ENCODE measurements at regions not wholly inside any gene's neighbourhood (a gene's known extent, or its start where the extent isn't known, plus 50 kb on each side); places are given as distances from the start of the nearest gene placed in this dataset.

DNA sequence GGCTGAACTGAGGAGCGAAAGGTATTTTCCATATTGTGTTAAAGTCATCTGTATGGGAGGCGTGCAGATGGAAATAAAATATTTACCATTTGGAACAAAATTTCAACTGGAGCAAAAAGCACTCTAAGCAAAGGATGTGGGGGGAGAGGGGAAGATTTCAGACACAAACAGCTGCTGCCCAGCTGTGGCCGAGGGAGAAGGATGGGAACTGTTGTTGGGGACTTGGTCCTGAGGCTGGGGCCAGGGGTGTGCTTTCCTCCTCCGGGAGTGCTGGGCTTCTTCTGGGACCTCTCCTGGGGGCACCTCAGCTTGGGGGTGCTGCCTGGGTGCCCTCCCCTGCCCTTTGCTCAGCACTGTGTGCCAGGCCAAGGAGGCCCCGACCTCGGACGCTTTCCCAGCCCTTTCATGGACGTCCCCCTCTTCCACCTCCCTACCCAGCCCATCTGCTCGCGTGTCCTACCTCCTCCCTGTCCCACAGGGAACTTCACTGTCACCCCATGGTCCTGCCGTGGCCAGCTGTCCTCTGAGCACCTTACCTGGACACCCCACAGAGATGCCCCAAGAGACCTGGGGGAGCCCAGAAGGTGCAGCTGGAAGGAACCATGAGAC, 101.9 kb upstream of the COL5A1 start:
- H3K4me1 ChIP-seq (ENCODE audit: control insufficient read depth, insufficient read depth, low read length), result peaks cover 8% of the 10 kb centered on the region

DNA sequence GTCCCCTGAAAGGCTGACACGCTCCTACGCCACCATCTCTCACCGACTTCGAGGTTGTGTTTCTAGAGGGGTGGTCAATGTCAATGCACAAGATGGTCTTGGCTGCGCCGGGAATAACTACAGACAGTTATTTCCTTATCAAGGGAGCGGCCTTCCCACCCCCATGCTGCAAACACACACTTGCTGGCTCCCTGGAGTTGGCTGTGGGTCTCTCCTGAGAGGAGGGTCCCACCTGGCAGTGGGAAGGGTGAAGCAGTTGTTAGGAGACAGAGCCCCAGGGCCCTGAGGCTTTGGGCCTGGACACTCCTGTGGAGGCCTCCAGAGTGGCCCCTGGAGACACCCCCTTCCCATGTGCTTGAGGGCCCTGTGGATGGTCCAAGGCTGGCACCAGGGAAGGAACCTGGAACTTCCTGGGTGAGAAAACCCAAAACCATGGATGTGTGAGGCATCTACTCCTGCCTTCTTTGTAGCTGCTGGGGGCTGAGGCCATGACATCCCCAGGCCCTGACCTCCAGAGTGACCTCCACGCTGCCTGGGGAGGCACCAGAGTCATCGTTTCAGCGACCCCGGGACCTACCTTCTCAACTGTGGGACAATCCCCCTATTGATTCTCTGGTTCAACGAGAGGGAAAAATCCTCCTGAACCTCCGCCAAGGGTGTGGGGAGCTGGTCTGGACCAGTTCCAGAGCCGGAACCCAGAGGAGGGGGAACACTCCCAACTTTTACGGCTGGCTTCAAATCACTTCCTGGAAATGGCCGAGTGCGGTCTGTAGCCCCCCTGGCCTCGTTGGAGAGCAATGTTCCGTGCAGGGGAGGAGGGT, 101.1 kb upstream of the COL5A1 start:
- no peak overlapping the region for H3K4me3 ChIP-seq (ENCODE audit: low read length)
- no peaks in the 10 kb centered on the region for H3K36me3 ChIP-seq (ENCODE audit: control insufficient read depth, insufficient read depth, low read length)
- DNase-seq, result no peak
- H3K4me1 ChIP-seq (ENCODE audit: control insufficient read depth, insufficient read depth, low read length), result peaks cover 16% of the 10 kb centered on the region
- no peak overlapping the region for H3K27ac ChIP-seq (ENCODE audit: low read length)
- WGBS (ENCODE audit: insufficient coverage, low lambda C conversion rate), result no CpG with 5 or more reads among the region's 19 CpGs
- H3K9me3 ChIP-seq (ENCODE audit: control insufficient read depth, low read depth, low read length), result no peaks in the 10 kb centered on the region
- H3K27me3 ChIP-seq (ENCODE audit: control insufficient read depth, insufficient read depth, low read length), result peaks cover 2% of the 10 kb centered on the region

More for the DNA sequence above, 101.9 kb upstream of the COL5A1 start:
- Histone ChIP-seq H3K27me3 (ENCODE audit: control insufficient read depth, insufficient read depth, low read length) (no peaks in the 10 kb centered on the region), H3K9me3 (ENCODE audit: control insufficient read depth, low read depth, low read length) (no peaks in the 10 kb centered on the region), H3K36me3 (ENCODE audit: control insufficient read depth, insufficient read depth, low read length) (no peaks in the 10 kb centered on the region), H3K27ac (ENCODE audit: low read length) (peak overlapping the region; percentile 5), H3K4me3 (ENCODE audit: low read length) (no peak overlapping the region)
- DNase-seq, result peak in 1 of 2 donors; percentile 40
- WGBS (ENCODE audit: insufficient coverage, low lambda C conversion rate), result no CpG with 5 or more reads among the region's 11 CpGs

DNA sequence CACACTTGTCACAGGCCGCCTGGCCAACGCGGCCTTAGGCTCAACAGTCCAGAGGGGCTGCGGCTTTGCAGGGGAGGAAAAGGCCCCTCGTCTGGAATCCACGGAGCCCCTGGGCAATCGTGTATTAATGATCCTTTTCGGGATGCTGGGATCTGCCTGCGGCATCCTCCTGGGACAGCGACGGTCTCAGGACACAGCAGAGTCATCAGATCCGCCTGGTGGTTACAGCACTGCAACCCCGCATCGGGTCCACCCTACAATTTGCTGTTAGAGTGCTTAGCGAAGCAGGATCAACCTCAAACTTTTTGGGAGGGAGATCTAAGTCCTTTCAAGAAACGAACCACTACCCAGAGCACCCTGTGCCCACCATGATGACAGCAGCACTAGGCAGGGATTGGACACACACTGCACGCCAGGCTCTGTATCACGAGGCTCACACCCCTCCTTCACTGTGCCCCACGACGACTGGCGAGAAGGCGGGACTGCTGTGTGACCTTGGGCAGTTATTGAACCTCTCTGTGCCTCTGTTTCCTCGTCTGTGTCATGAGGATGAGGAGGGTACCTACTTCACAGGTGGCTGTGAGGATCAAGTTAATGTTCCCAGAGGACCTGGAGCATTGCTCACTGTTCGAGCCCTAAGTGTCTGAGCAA, 100.4 kb upstream of the COL5A1 start:
- no peak overlapping the region for H3K4me3 ChIP-seq (ENCODE audit: low read length)
- peaks cover 5% of the 10 kb centered on the region for H3K27me3 ChIP-seq (ENCODE audit: control insufficient read depth, insufficient read depth, low read length)
- peaks cover 18% of the 10 kb centered on the region for H3K4me1 ChIP-seq (ENCODE audit: control insufficient read depth, insufficient read depth, low read length)
- no peaks in the 10 kb centered on the region for H3K36me3 ChIP-seq (ENCODE audit: control insufficient read depth, insufficient read depth, low read length)
- no CpG with 5 or more reads among the region's 24 CpGs for WGBS (ENCODE audit: insufficient coverage, low lambda C conversion rate)
- no peak for DNase-seq
- no peak overlapping the region for H3K27ac ChIP-seq (ENCODE audit: low read length)
- H3K9me3 ChIP-seq (ENCODE audit: control insufficient read depth, low read depth, low read length), result no peaks in the 10 kb centered on the region

DNA sequence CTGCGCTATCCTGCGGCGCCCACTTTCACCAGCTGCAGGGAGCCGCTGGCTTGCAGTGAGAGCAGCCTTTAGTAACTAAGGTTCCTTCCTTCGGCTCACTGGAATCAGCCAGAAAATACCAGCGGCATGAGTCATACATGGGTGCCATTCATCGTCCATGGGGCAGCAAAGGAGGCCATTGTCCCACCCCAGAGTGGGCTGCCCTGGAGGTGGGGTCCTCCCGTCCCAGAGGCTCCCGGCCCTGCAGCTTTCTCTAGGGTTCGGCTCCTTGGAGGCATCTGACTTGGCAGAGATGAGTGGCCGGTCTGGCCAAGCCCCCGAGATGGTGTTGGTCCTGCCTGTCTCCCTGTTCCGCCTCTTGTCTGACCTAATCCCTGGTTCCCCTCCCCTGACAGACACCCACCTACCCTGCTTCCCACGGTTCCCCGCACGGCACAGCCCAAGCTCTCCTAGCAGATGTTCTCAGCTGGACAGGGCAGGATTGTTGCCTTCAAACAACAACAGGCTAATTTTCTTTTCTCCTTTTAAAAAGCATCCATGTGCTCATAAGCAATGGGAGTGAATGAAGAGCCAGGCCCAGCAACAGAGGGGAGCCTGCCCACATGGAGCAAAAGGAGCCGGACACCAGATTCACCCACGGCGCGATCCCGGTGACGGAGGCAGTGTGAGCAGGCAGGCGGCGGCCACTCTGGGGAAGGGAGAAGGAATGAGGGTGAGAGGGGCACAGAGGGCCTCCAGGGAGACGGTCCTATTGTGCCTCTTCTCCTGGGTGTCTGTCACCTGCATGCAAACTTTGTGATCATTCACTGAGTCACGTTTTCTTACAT, 97.0 kb upstream of the COL5A1 start:
- no CpG with 5 or more reads among the region's 26 CpGs for WGBS (ENCODE audit: insufficient coverage, low lambda C conversion rate)
- H3K4me1 ChIP-seq (ENCODE audit: control insufficient read depth, insufficient read depth, low read length), result peaks cover 14% of the 10 kb centered on the region
- DNase-seq, result no peak
- no peaks in the 10 kb centered on the region for H3K36me3 ChIP-seq (ENCODE audit: control insufficient read depth, insufficient read depth, low read length)
- no peaks in the 10 kb centered on the region for H3K9me3 ChIP-seq (ENCODE audit: control insufficient read depth, low read depth, low read length)
- peak overlapping the region; percentile 69 for H3K27ac ChIP-seq (ENCODE audit: low read length)
- peaks cover 5% of the 10 kb centered on the region for H3K27me3 ChIP-seq (ENCODE audit: control insufficient read depth, insufficient read depth, low read length)
- H3K4me3 ChIP-seq (ENCODE audit: low read length), result no peak overlapping the region

DNA sequence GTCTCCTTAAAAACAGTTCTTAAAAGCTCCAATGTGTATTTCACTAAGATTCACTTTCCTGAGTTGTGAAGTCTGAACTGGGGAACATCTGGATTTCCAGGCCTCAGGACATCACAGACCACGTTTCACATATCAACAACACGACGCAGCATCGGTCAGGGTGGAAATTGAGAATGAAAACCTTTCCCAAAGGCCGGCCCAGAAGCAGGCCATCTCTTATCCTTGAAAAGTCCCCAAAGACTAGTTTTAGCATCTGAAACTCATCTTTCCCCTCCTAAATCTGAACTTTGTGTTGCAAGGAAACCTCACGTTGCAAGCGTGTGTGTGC, 96.4 kb upstream of the COL5A1 start:
- Histone ChIP-seq H3K9me3 (ENCODE audit: control insufficient read depth, low read depth, low read length) (no peaks in the 10 kb centered on the region), H3K27ac (ENCODE audit: low read length) (peak overlapping the region; percentile 69), H3K4me1 (ENCODE audit: control insufficient read depth, insufficient read depth, low read length) (peaks cover 14% of the 10 kb centered on the region), H3K36me3 (ENCODE audit: control insufficient read depth, insufficient read depth, low read length) (no peaks in the 10 kb centered on the region), H3K27me3 (ENCODE audit: control insufficient read depth, insufficient read depth, low read length) (peaks cover 5% of the 10 kb centered on the region), H3K4me3 (ENCODE audit: low read length) (no peak overlapping the region)
- DNase-seq, result no peak
- whole genome bisulfite sequencing (ENCODE audit: insufficient coverage, low lambda C conversion rate), result no CpG with 5 or more reads among the region's 7 CpGs

DNA sequence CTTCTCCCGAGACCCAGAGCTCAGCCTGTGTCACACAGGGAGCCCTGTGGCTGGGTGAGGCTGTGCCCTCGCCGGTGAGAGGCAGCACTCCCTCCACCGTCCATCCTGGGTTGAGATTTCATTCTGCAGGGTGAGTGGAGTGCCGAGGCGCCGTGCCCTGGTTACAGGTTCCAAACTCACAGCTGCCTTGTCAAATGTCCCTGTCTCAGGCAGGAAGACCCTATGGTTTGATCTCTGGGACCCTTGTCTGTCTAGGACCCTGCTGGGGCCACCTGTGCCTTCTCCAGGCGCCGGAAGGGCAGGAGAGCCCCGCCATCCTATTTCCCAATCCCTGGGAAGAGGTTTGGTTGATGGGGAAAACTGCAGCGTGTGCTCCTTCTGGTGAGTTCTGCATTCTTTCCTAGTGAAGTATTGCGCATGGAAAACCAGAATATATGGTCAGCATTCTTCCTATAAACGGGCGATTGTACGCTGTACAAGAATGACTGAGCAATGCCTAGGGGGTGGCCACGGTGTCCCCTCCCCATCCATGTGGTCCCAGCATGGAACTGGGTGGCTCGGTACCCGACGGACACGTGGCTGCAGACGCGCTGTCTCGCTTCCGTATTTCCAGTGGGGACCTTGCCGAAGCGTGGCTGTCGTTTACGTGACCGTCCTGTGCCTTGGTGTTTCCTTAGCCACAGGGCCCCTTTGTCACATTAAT, 95.9 kb upstream of the COL5A1 start:
- peaks cover 14% of the 10 kb centered on the region for H3K4me1 ChIP-seq (ENCODE audit: control insufficient read depth, insufficient read depth, low read length)
- peak overlapping the region; percentile 69 for H3K27ac ChIP-seq (ENCODE audit: low read length)
- no peaks in the 10 kb centered on the region for H3K9me3 ChIP-seq (ENCODE audit: control insufficient read depth, low read depth, low read length)
- WGBS (ENCODE audit: insufficient coverage, low lambda C conversion rate), result no CpG with 5 or more reads among the region's 29 CpGs
- no peak overlapping the region for H3K4me3 ChIP-seq (ENCODE audit: low read length)
- no peaks in the 10 kb centered on the region for H3K36me3 ChIP-seq (ENCODE audit: control insufficient read depth, insufficient read depth, low read length)
- H3K27me3 ChIP-seq (ENCODE audit: control insufficient read depth, insufficient read depth, low read length), result peaks cover 5% of the 10 kb centered on the region
- peak in 1 of 2 donors; percentile 31 for DNase-seq

DNA sequence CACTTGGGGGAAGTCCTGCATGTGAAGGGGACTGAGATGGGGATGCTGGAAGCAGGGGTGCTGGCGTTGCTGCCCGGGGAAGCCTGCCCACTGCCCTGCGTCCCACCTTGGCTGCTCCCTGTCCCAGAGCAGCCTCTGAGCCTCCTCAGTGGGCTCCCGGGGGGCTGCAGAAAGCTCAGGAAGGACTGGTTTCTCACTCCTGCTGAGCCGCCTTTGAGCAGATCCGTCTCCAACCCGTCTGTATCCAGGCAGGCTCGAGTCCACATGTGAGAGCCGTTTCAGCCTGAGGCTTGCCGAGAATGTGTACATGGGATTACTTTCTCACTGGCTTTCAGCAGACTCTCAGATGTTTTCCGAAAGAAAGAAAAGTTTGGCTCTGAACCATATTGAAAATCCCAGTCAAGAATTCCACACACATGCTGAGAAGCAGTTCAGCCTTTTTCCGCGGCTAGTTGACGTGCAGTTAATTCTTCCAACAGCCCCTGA, 95.3 kb upstream of the COL5A1 start:
- no peaks in the 10 kb centered on the region for H3K9me3 ChIP-seq (ENCODE audit: control insufficient read depth, low read depth, low read length)
- H3K4me1 ChIP-seq (ENCODE audit: control insufficient read depth, insufficient read depth, low read length), result peaks cover 14% of the 10 kb centered on the region
- no peaks in the 10 kb centered on the region for H3K36me3 ChIP-seq (ENCODE audit: control insufficient read depth, insufficient read depth, low read length)
- H3K4me3 ChIP-seq (ENCODE audit: low read length), result no peak overlapping the region
- H3K27ac ChIP-seq (ENCODE audit: low read length), result peak overlapping the region; percentile 69
- no CpG with 5 or more reads among the region's 14 CpGs for WGBS (ENCODE audit: insufficient coverage, low lambda C conversion rate)
- DNase-seq, result peak in 1 of 2 donors; percentile 29
- H3K27me3 ChIP-seq (ENCODE audit: control insufficient read depth, insufficient read depth, low read length), result peaks cover 5% of the 10 kb centered on the region

DNA sequence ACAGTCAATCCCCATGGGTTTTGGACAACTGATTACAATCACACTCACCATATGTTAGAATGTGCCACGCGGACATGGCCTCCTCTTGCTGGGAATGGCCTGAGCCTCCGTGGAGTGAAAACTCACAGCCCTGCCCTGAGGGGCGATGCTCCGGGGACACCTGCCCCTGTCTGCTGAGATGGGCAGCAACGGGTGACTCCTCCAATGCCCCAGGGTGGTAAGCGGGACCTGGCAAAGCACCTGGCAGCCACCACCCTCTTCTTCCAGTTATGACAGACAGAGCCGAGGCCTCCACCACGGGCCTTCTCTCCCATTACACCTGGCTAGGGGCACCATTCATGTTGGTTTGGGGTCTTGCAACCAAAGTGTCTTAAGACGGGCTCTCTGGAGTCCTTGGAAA, 94.9 kb upstream of the COL5A1 start:
- Histone ChIP-seq H3K9me3 (ENCODE audit: control insufficient read depth, low read depth, low read length) (no peaks in the 10 kb centered on the region), H3K27ac (ENCODE audit: low read length) (peak overlapping the region; percentile 69), H3K27me3 (ENCODE audit: control insufficient read depth, insufficient read depth, low read length) (peaks cover 5% of the 10 kb centered on the region), H3K4me1 (ENCODE audit: control insufficient read depth, insufficient read depth, low read length) (peaks cover 14% of the 10 kb centered on the region), H3K4me3 (ENCODE audit: low read length) (no peak overlapping the region), H3K36me3 (ENCODE audit: control insufficient read depth, insufficient read depth, low read length) (no peaks in the 10 kb centered on the region)
- no CpG with 5 or more reads among the region's 10 CpGs for WGBS (ENCODE audit: insufficient coverage, low lambda C conversion rate)
- DNase-seq, result no peak

DNA sequence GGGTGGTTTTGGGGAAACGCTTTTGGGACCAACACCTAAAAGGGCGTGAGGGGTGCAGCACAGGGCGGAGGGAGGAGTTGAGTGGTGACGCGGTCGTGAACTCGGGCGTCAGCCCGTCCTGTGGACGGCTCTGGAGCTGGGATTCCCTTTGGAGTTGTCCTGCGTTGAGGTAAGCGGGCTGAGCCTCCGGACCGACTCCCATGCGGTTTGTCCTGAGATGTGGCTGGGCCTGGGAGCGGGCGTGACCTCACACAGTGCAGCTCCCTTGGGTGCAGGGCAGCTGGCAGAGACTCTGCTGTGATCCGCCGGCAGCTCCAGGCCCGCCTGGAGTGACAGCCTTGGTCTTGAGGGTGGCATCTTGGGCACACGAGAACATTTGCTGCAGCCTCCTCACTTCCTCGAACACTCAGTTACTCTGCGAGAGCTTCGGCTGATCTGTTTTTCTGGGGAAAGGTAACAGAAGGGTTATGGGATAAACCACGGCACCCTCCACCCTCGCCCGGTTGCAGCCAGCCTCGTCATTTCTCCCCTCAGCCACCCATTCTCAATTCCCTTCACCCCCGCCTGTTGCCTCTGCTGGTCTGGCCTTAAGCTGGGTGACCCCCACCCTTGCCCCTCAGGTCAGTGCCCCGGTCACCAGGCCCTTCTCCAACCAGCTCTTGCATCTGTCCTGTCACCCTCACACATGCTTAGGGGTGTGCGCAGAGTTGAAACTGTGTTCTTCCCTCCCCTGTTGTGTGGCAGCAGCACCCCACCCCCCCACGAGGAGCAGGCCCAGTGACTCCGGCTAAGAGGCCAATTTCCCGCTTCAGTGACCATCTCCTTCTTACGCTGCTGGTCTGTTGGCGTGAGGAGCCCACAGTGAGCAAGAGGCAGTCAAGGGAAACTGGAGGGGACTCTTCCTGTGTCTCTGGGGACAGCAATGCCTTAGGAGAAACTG, 94.2 kb upstream of the COL5A1 start:
- no peak overlapping the region for H3K27ac ChIP-seq (ENCODE audit: low read length)
- peaks cover 14% of the 10 kb centered on the region for H3K4me1 ChIP-seq (ENCODE audit: control insufficient read depth, insufficient read depth, low read length)
- no peak overlapping the region for H3K4me3 ChIP-seq (ENCODE audit: low read length)
- H3K27me3 ChIP-seq (ENCODE audit: control insufficient read depth, insufficient read depth, low read length), result peaks cover 5% of the 10 kb centered on the region
- DNase-seq, result no peak
- no peaks in the 10 kb centered on the region for H3K9me3 ChIP-seq (ENCODE audit: control insufficient read depth, low read depth, low read length)
- no CpG with 5 or more reads among the region's 36 CpGs for WGBS (ENCODE audit: insufficient coverage, low lambda C conversion rate)
- H3K36me3 ChIP-seq (ENCODE audit: control insufficient read depth, insufficient read depth, low read length), result no peaks in the 10 kb centered on the region

All from large intestine (tissue), 3 donors.